GM12892 (cell line): ENCODE measurements at regions not wholly inside any gene's neighbourhood (a gene's known extent, or its start where the extent isn't known, plus 50 kb on each side); places are given as distances from the start of the nearest gene placed in this dataset.
"Not testable (repeated sequence)": the region's sequence is repeated elsewhere in the genome, so short reads cannot be mapped to it uniquely, and the experiment has no call there.

Experiments used
- DNase-seq: peaks from one replicate; pipeline ENCODE4 v3.0.0; 2011; ENCODE audit not compliant: insufficient read length
- FAIRE-seq: peaks from 2 replicates; lab custom pipeline; 2011; peaks lifted over from hg19 to GRCh38; lab: Jason Lieb, UNC
- POLR2A ChIP-seq: IDR thresholded peaks from 2 replicates; pipeline ENCODE4 v1.6.1; 2011; ENCODE audit warnings: low read depth, low read length, control low read depth
- POLR2AphosphoS5 ChIP-seq: IDR thresholded peaks from 2 replicates; pipeline ENCODE4 v1.6.1; 2011; ENCODE audit warnings: low read depth, low read length, control low read depth
- TAF1 ChIP-seq: IDR thresholded peaks from 2 replicates; pipeline ENCODE4 v1.6.1; 2011; ENCODE audit warnings: low read depth, mild to moderate bottlenecking, control low read depth, low read length, borderline replicate concordance

- TF ChIP-seq TAF1 (no peak), POLR2AphosphoS5 (no peak), POLR2A (no peak)
- DNase-seq (no peak), FAIRE-seq (no peak)
These were observed 1153.6 kb downstream of the TUSC7 start for GRCh38 chr3:117863146-117863545.

GRCh38 chr3:117865338-117865737 lies 1155.8 kb downstream of the TUSC7 start:
- FAIRE-seq (no peak), DNase-seq (no peak)
- TF ChIP-seq POLR2A (no peak), TAF1 (no peak), POLR2AphosphoS5 (no peak)

GRCh38 chr3:117868766-117869165 lies 1159.2 kb downstream of the TUSC7 start:
- no peak for FAIRE-seq
- DNase-seq: no peak
- no peak for TF ChIP-seq POLR2AphosphoS5
- no peak for TF ChIP-seq POLR2A
- TF ChIP-seq TAF1: no peak

GRCh38 chr3:117871934-117872333 lies 1162.4 kb downstream of the TUSC7 start:
- DNase-seq (no peak), FAIRE-seq (no peak)
- TF ChIP-seq POLR2A (no peak), TAF1 (no peak), POLR2AphosphoS5 (no peak)

- not testable (repeated sequence) for DNase-seq, FAIRE-seq
These were observed 1161.9 kb downstream of the IGSF11 start for GRCh38 chr3:117872594-117873248.

- no peak for FAIRE-seq
- TF ChIP-seq POLR2A (no peak), POLR2AphosphoS5 (no peak), TAF1 (no peak)
- no peak for DNase-seq
These were observed 1161.4 kb downstream of the IGSF11 start for GRCh38 chr3:117873249-117873600.

GRCh38 chr3:117874028-117874690 lies 1160.5 kb downstream of the IGSF11 start:
- TF ChIP-seq POLR2AphosphoS5 (no peak), POLR2A (no peak), TAF1 (no peak)
- no peak for FAIRE-seq
- DNase-seq: no peak

- FAIRE-seq (no peak), DNase-seq (no peak)
- TF ChIP-seq POLR2A (no peak), POLR2AphosphoS5 (no peak), TAF1 (no peak)
These were observed 1159.5 kb downstream of the IGSF11 start for GRCh38 chr3:117874904-117875874.

GRCh38 chr3:117875887-117876286 lies 1158.8 kb downstream of the IGSF11 start:
- TF ChIP-seq TAF1 (no peak), POLR2A (no peak), POLR2AphosphoS5 (no peak)
- no peak for FAIRE-seq
- no peak for DNase-seq

GRCh38 chr3:117880638-117881037 lies 1154.0 kb downstream of the IGSF11 start:
- DNase-seq (no peak), FAIRE-seq (no peak)
- TF ChIP-seq TAF1 (no peak), POLR2AphosphoS5 (no peak), POLR2A (no peak)

- FAIRE-seq: no peak
- no peak for TF ChIP-seq TAF1
- no peak for TF ChIP-seq POLR2A
- TF ChIP-seq POLR2AphosphoS5: no peak
- no peak for DNase-seq
These were observed 1153.4 kb downstream of the IGSF11 start for GRCh38 chr3:117881210-117881609.

- DNase-seq: no peak
- TF ChIP-seq TAF1: no peak
- TF ChIP-seq POLR2A: no peak
- TF ChIP-seq POLR2AphosphoS5: no peak
These were observed 1149.6 kb downstream of the IGSF11 start for GRCh38 chr3:117885011-117885441.

More at GRCh38 chr3:117885011-117885441, 1149.6 kb downstream of the IGSF11 start:
- no peak for FAIRE-seq
